ENCODE measurements at regions not wholly inside any gene's neighbourhood (a gene's known extent, or its start where the extent isn't known, plus 50 kb on each side); places are given as distances from the start of the nearest gene placed in this dataset.

DNA sequence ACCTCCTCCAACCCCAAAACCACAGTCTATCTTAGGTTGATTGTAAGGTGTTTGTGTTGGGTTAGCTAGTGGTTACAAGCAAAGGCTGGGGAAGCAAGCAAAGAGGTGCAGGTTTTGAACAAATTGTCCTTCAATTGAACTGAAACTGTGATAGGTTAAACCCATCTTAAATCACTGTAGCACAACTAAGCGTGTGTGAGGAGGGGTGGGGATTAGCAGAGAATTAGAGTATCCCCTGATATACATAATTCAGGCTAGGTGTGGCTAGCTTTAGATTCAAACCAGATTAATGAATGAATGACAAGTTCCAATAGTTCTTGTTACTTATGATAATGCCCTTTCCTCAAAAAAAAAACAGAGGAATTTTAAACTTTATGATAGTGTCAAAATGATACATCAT is 191.0 kb upstream of the POF1B start:
- no peak for TF ChIP-seq FOXM1 (IDR thresholded peaks at IDR 0.05; ENCODE audit: borderline replicate concordance, low read depth)
- TF ChIP-seq, protein P1, sequence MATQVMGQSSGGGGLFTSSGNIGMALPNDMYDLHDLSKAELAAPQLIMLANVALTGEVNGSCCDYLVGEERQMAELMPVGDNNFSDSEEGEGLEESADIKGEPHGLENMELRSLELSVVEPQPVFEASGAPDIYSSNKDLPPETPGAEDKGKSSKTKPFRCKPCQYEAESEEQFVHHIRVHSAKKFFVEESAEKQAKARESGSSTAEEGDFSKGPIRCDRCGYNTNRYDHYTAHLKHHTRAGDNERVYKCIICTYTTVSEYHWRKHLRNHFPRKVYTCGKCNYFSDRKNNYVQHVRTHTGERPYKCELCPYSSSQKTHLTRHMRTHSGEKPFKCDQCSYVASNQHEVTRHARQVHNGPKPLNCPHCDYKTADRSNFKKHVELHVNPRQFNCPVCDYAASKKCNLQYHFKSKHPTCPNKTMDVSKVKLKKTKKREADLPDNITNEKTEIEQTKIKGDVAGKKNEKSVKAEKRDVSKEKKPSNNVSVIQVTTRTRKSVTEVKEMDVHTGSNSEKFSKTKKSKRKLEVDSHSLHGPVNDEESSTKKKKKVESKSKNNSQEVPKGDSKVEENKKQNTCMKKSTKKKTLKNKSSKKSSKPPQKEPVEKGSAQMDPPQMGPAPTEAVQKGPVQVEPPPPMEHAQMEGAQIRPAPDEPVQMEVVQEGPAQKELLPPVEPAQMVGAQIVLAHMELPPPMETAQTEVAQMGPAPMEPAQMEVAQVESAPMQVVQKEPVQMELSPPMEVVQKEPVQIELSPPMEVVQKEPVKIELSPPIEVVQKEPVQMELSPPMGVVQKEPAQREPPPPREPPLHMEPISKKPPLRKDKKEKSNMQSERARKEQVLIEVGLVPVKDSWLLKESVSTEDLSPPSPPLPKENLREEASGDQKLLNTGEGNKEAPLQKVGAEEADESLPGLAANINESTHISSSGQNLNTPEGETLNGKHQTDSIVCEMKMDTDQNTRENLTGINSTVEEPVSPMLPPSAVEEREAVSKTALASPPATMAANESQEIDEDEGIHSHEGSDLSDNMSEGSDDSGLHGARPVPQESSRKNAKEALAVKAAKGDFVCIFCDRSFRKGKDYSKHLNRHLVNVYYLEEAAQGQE (IDR thresholded peaks at IDR 0.05; ENCODE audit: low read depth) = no peak
- TF ChIP-seq EP300 (IDR thresholded peaks at IDR 0.05; ENCODE audit: borderline replicate concordance) = no peak
- no peak for TF ChIP-seq TAF1 (IDR thresholded peaks at IDR 0.05; ENCODE audit: low read depth)
- TF ChIP-seq, protein P2, sequence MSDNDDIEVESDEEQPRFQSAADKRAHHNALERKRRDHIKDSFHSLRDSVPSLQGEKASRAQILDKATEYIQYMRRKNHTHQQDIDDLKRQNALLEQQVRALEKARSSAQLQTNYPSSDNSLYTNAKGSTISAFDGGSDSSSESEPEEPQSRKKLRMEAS (IDR thresholded peaks at IDR 0.05) = no peak
- no peak for TF ChIP-seq NFIC (IDR thresholded peaks at IDR 0.05)
- TF ChIP-seq YY1 (IDR thresholded peaks at IDR 0.05; ENCODE audit: low read depth) = no peak
- TF ChIP-seq TCF12 (IDR thresholded peaks at IDR 0.05; ENCODE audit: low read depth) = no peak
- no peak for TF ChIP-seq ZBTB7A (IDR thresholded peaks at IDR 0.05; ENCODE audit: low read depth)
- no peak for TF ChIP-seq EGR1 (IDR thresholded peaks at IDR 0.05)

- no peak for TF ChIP-seq YY1 (IDR thresholded peaks at IDR 0.05; ENCODE audit: low read depth)
- no peak for TF ChIP-seq CREB1 (IDR thresholded peaks at IDR 0.05; ENCODE audit: low read depth)
- TF ChIP-seq EGR1 (IDR thresholded peaks at IDR 0.05) = no peak
- TF ChIP-seq TCF12 (IDR thresholded peaks at IDR 0.05; ENCODE audit: low read depth) = no peak
- no peak for TF ChIP-seq FOXM1 (IDR thresholded peaks at IDR 0.05; ENCODE audit: borderline replicate concordance, low read depth)
- no peak for TF ChIP-seq ZBTB7A (IDR thresholded peaks at IDR 0.05; ENCODE audit: low read depth)
- no peak for TF ChIP-seq TEAD4 (IDR thresholded peaks at IDR 0.05)
- TF ChIP-seq RAD21 (IDR thresholded peaks at IDR 0.05; ENCODE audit: low read depth) = no peak
- no peak for TF ChIP-seq NFIC (IDR thresholded peaks at IDR 0.05)
- TF ChIP-seq TAF1 (IDR thresholded peaks at IDR 0.05; ENCODE audit: low read depth) = no peak
- TF ChIP-seq CEBPB (IDR thresholded peaks at IDR 0.05) = no peak
- TF ChIP-seq EP300 (IDR thresholded peaks at IDR 0.05; ENCODE audit: borderline replicate concordance) = no peak
- TF ChIP-seq, protein P2 (IDR thresholded peaks at IDR 0.05) = no peak
- TF ChIP-seq, protein P1 (IDR thresholded peaks at IDR 0.05; ENCODE audit: low read depth) = no peak
- TF ChIP-seq, protein P3, sequence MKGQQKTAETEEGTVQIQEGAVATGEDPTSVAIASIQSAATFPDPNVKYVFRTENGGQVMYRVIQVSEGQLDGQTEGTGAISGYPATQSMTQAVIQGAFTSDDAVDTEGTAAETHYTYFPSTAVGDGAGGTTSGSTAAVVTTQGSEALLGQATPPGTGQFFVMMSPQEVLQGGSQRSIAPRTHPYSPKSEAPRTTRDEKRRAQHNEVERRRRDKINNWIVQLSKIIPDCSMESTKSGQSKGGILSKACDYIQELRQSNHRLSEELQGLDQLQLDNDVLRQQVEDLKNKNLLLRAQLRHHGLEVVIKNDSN (IDR thresholded peaks at IDR 0.05) = no peak
These were observed 190.2 kb upstream of the POF1B start for GRCh38 chrX:85569686-85570085.

DNA sequence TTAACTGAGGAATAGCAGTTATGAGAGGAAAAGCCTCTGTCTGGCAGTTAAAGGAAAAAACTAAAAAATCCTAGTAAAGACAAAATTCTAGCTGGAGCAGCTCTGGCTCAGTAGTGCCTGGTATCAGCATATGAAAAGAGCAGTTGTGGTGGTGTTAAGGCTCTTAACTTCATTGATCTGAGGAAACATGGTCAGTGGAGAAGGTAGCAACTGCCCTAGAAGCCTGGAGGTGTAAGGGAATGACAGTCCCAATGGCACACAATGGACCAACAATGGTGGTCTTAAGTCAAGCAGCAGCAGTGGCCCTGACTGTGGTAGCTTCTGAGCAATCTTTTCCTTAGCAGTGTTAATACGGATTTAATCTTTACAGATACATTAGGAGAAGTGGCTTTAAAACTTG is 189.6 kb upstream of the POF1B start:
- TF ChIP-seq CEBPB (IDR thresholded peaks at IDR 0.05) = no peak
- no peak for TF ChIP-seq CREB1 (IDR thresholded peaks at IDR 0.05; ENCODE audit: low read depth)
- TF ChIP-seq YY1 (IDR thresholded peaks at IDR 0.05; ENCODE audit: low read depth) = no peak
- TF ChIP-seq RAD21 (IDR thresholded peaks at IDR 0.05; ENCODE audit: low read depth) = no peak
- TF ChIP-seq, protein P2 (IDR thresholded peaks at IDR 0.05) = no peak
- TF ChIP-seq NFIC (IDR thresholded peaks at IDR 0.05) = no peak
- no peak for TF ChIP-seq ZBTB7A (IDR thresholded peaks at IDR 0.05; ENCODE audit: low read depth)
- TF ChIP-seq, protein P3 (IDR thresholded peaks at IDR 0.05) = no peak
- TF ChIP-seq TEAD4 (IDR thresholded peaks at IDR 0.05) = no peak
- no peak for TF ChIP-seq EGR1 (IDR thresholded peaks at IDR 0.05)
- TF ChIP-seq EP300 (IDR thresholded peaks at IDR 0.05; ENCODE audit: borderline replicate concordance) = no peak
- TF ChIP-seq TCF12 (IDR thresholded peaks at IDR 0.05; ENCODE audit: low read depth) = no peak
- no peak for TF ChIP-seq FOXM1 (IDR thresholded peaks at IDR 0.05; ENCODE audit: borderline replicate concordance, low read depth)
- no peak for TF ChIP-seq TAF1 (IDR thresholded peaks at IDR 0.05; ENCODE audit: low read depth)
- TF ChIP-seq, protein P1 (IDR thresholded peaks at IDR 0.05; ENCODE audit: low read depth) = no peak

- TF ChIP-seq TEAD4 (IDR thresholded peaks at IDR 0.05) (no peak), CREB1 (IDR thresholded peaks at IDR 0.05; ENCODE audit: low read depth) (no peak), YY1 (IDR thresholded peaks at IDR 0.05; ENCODE audit: low read depth) (no peak), TCF12 (IDR thresholded peaks at IDR 0.05; ENCODE audit: low read depth) (no peak), CEBPB (IDR thresholded peaks at IDR 0.05) (no peak), ZBTB7A (IDR thresholded peaks at IDR 0.05; ENCODE audit: low read depth) (no peak), TAF1 (IDR thresholded peaks at IDR 0.05; ENCODE audit: low read depth) (no peak), EP300 (IDR thresholded peaks at IDR 0.05; ENCODE audit: borderline replicate concordance) (no peak), FOXM1 (IDR thresholded peaks at IDR 0.05; ENCODE audit: borderline replicate concordance, low read depth) (no peak), NFIC (IDR thresholded peaks at IDR 0.05) (no peak), RAD21 (IDR thresholded peaks at IDR 0.05; ENCODE audit: low read depth) (no peak), EGR1 (IDR thresholded peaks at IDR 0.05) (no peak)
- TF ChIP-seq, protein P3 (IDR thresholded peaks at IDR 0.05) = no peak
- TF ChIP-seq, protein P1 (IDR thresholded peaks at IDR 0.05; ENCODE audit: low read depth) = no peak
- TF ChIP-seq, protein P2 (IDR thresholded peaks at IDR 0.05) = no peak
These were observed 181.8 kb upstream of the POF1B start for GRCh38 chrX:85561231-85561630.
